Fibroblast of lung (primary cell): ENCODE measurements at regions not wholly inside any gene's neighbourhood (a gene's known extent, or its start where the extent isn't known, plus 50 kb on each side); places are given as distances from the start of the nearest gene placed in this dataset.
A peak's percentile ranks its signal among the peaks of the same experiment; 100 is the strongest.

ENCODE experiments used
- DNase-seq, 2 donors: peaks; one replicate each; pipeline versions ENCODE4 v3.0.0 to v3.0.0-alpha.2; 2010; ENCODE audit warnings: low read depth in 2 of 2
- H2AFZ ChIP-seq: 2 replicates; pipeline ENCODE4 v1.5.1; 2012; ENCODE audit warnings: low read length, control low read depth, inconsistent platforms
- H3K27ac ChIP-seq: 2 replicates; pipeline ENCODE4 v1.5.1; 2011; ENCODE audit warnings: low read length, control low read depth; ENCODE audit not compliant: insufficient read depth
- H3K27me3 ChIP-seq: 2 replicates; pipeline ENCODE4 v1.5.1; 2011; ENCODE audit warnings: mild to moderate bottlenecking, low read length; ENCODE audit not compliant: control insufficient read depth, insufficient read depth
- H3K36me3 ChIP-seq: 2 replicates; pipeline ENCODE4 v1.5.1; 2011; ENCODE audit warnings: low read length; ENCODE audit not compliant: control insufficient read depth, insufficient read depth
- H3K4me1 ChIP-seq: 2 replicates; pipeline ENCODE4 v1.5.1; 2011; ENCODE audit warnings: low read length; ENCODE audit not compliant: control insufficient read depth, insufficient read depth; ENCODE audit errors: extremely low read depth
- H3K4me2 ChIP-seq: 2 replicates; pipeline ENCODE4 v1.5.1; 2011; ENCODE audit warnings: low read length, control low read depth; ENCODE audit not compliant: insufficient read depth; ENCODE audit errors: extremely low read depth
- H3K4me3 ChIP-seq, 4 experiments: fragments of 200-600 bp in 1 of 4; sonication (generic) in 1 of 4; replicated peaks in 1 of 4; 2 replicates each; pipeline ENCODE4 v1.5.1; 2011 to 2016; ENCODE audit warnings: low read length in 4 of 4, low read depth in 3 of 4, mild to moderate bottlenecking in 3 of 4, control low read depth in 2 of 4, inconsistent platforms in 1 of 4, mixed read lengths in 1 of 4; ENCODE audit not compliant: insufficient read depth in 1 of 4; ENCODE audit errors: control extremely low read depth in 1 of 4
- H3K79me2 ChIP-seq: 2 replicates; pipeline ENCODE4 v1.5.1; 2012; ENCODE audit warnings: mild to moderate bottlenecking, low read length, inconsistent platforms; ENCODE audit not compliant: control insufficient read depth, insufficient read depth
- H3K9ac ChIP-seq: 2 replicates; pipeline ENCODE4 v1.5.1; 2011; ENCODE audit warnings: mild to moderate bottlenecking, low read length, control low read depth; ENCODE audit not compliant: insufficient read depth
- H3K9me3 ChIP-seq: 2 replicates; pipeline ENCODE4 v1.5.1; 2012; ENCODE audit warnings: low read depth, low read length; ENCODE audit not compliant: control insufficient read depth, insufficient read depth
- H4K20me1 ChIP-seq: 2 replicates; pipeline ENCODE4 v1.5.1; 2011; ENCODE audit warnings: low read length; ENCODE audit not compliant: control insufficient read depth, insufficient read depth; ENCODE audit errors: extremely low read depth
- CTCF ChIP-seq, 2 donors: IDR thresholded peaks in 1 of 2; conservative IDR thresholded peaks in 1 of 2; 1 replicate in 1 of 2; 2 replicates in 1 of 2; pipeline ENCODE4 v1.5.1; 2011 to 2012; ENCODE audit warnings: low read length in 2 of 2, control low read depth in 1 of 2, inconsistent platforms in 1 of 2, low read depth in 1 of 2, mild to moderate bottlenecking in 1 of 2
- EZH2 ChIP-seq: IDR thresholded peaks from 2 replicates; pipeline ENCODE4 v1.5.1; 2012; ENCODE audit warnings: low read length, control low read depth, mild to moderate bottlenecking; ENCODE audit errors: missing control alignments

- DNase-seq: peak; percentile 84 to 92
- no peak overlapping the region for H3K9ac ChIP-seq
- no peak overlapping the region for H3K27ac ChIP-seq
- no peaks in the 10 kb centered on the region for H3K36me3 ChIP-seq
- no peaks in the 10 kb centered on the region for H3K79me2 ChIP-seq
- no peak overlapping the region for H2AFZ ChIP-seq
- TF ChIP-seq CTCF (conservative IDR thresholded peaks at IDR 0.05 in 1 of 2, IDR thresholded peaks at IDR 0.05 in 1 of 2; ENCODE audit: low read depth in 1 of 2, low read length in 2 of 2): no peak
- TF ChIP-seq EZH2: no peak
- no peaks in the 10 kb centered on the region for H3K4me1 ChIP-seq
- no peaks in the 10 kb centered on the region for H4K20me1 ChIP-seq
- H3K4me2 ChIP-seq: no peak overlapping the region
- no peak overlapping the region for H3K4me3 ChIP-seq
- no peaks in the 10 kb centered on the region for H3K27me3 ChIP-seq
- H3K9me3 ChIP-seq: no peaks in the 10 kb centered on the region
These were observed 718.7 kb upstream of the ADGRB3 start for GRCh38 chr6:67916399-67916798.

- no peaks in the 10 kb centered on the region for H3K9me3 ChIP-seq
- no peaks in the 10 kb centered on the region for H3K4me1 ChIP-seq
- no peak overlapping the region for H3K9ac ChIP-seq
- no peak overlapping the region for H3K4me3 ChIP-seq
- no peaks in the 10 kb centered on the region for H3K79me2 ChIP-seq
- DNase-seq: peak; percentile 5 to 6
- no peaks in the 10 kb centered on the region for H4K20me1 ChIP-seq
- H3K27ac ChIP-seq: no peak overlapping the region
- H3K27me3 ChIP-seq: no peaks in the 10 kb centered on the region
- no peak overlapping the region for H3K4me2 ChIP-seq
- TF ChIP-seq CTCF (conservative IDR thresholded peaks at IDR 0.05 in 1 of 2, IDR thresholded peaks at IDR 0.05 in 1 of 2; ENCODE audit: low read depth in 1 of 2, low read length in 2 of 2) (no peak), EZH2 (no peak)
- no peaks in the 10 kb centered on the region for H3K36me3 ChIP-seq
- H2AFZ ChIP-seq: no peak overlapping the region
These were observed 720.7 kb upstream of the ADGRB3 start for GRCh38 chr6:67914419-67914818.

GRCh38 chr6:67909354-67909753 is 725.7 kb upstream of the ADGRB3 start:
- H3K9me3 ChIP-seq: no peaks in the 10 kb centered on the region
- H3K4me3 ChIP-seq: no peak overlapping the region
- H3K4me1 ChIP-seq: no peaks in the 10 kb centered on the region
- H3K27ac ChIP-seq: no peak overlapping the region
- no peak overlapping the region for H3K9ac ChIP-seq
- no peak for DNase-seq
- H2AFZ ChIP-seq: no peak overlapping the region
- H4K20me1 ChIP-seq: no peaks in the 10 kb centered on the region
- H3K27me3 ChIP-seq: no peaks in the 10 kb centered on the region
- no peak overlapping the region for H3K4me2 ChIP-seq
- no peaks in the 10 kb centered on the region for H3K36me3 ChIP-seq
- H3K79me2 ChIP-seq: no peaks in the 10 kb centered on the region
- TF ChIP-seq EZH2 (no peak), CTCF (conservative IDR thresholded peaks at IDR 0.05 in 1 of 2, IDR thresholded peaks at IDR 0.05 in 1 of 2; ENCODE audit: low read depth in 1 of 2, low read length in 2 of 2) (no peak)
